Peyer's patch (tissue), 4 donors: ENCODE measurements at regions not wholly inside any gene's neighbourhood (a gene's known extent, or its start where the extent isn't known, plus 50 kb on each side); places are given as distances from the start of the nearest gene placed in this dataset.

Experiments used
- CTCF ChIP-seq, 6 experiments: fragments of 450-650 bp in 4 of 6; fragments of 200-600 bp in 2 of 6; sonication (generic) in 1 of 6; IDR thresholded peaks; one replicate each; pipeline ENCODE4 v1.5.1; 2017 to 2019; ENCODE audit warnings: antibody characterized with exemption in 6 of 6, mild to moderate bottlenecking in 3 of 6, moderate library complexity in 1 of 6
- POLR2A ChIP-seq, 2 donors: fragments of 450-650 bp; IDR thresholded peaks; one replicate each; pipeline ENCODE4 v1.5.1; 2017; ENCODE audit warnings: antibody characterized with exemption in 2 of 2, mild to moderate bottlenecking in 2 of 2, moderate library complexity in 2 of 2

- TF ChIP-seq CTCF (IDR thresholded peaks at IDR 0.05), result no peak
- no peak for TF ChIP-seq POLR2A (IDR thresholded peaks at IDR 0.05)
Measured at GRCh38 chr7:131673576-131673975, 117.1 kb upstream of the PODXL start.
